WTC11 (cell line): ENCODE measurements at regions not wholly inside any gene's neighbourhood (a gene's known extent, or its start where the extent isn't known, plus 50 kb on each side); places are given as distances from the start of the nearest gene placed in this dataset.
A peak's percentile ranks its signal among the peaks of the same experiment; 100 is the strongest.

Experiments
- ATAC-seq: fragments of 200-7000 bp; cut with Tn5 transposase; 2 replicates; pipeline ENCODE4 v1.10.0; 2021; ENCODE audit warnings: mild to moderate bottlenecking, moderate library complexity
- CTCF ChIA-PET: fragments of 300-600 bp; sonication (Branson Sonifier 250); formaldehyde crosslinking; loops from one replicate; lab custom pipeline; 2021; ENCODE audit warnings: antibody characterized with exemption; lab: Charles Lee
- POLR2A ChIA-PET: fragments of 350-600 bp; sonication (Branson Sonifier 250); formaldehyde crosslinking; loops from one replicate; lab custom pipeline; 2021; ENCODE audit warnings: antibody characterized with exemption; lab: Charles Lee
- DNase-seq: peaks from one replicate; pipeline ENCODE4 v3.0.0; 2021; ENCODE audit warnings: low spot score
- H3K27ac Mint-ChIP-seq: 2 replicates; pipeline ENCODE4 v1.8.0; 2021; ENCODE audit warnings: mixed read lengths
- H3K27me3 Mint-ChIP-seq: 2 replicates; pipeline ENCODE4 v1.8.0; 2021; ENCODE audit warnings: low read depth, mild to moderate bottlenecking, moderate library complexity, mixed read lengths
- H3K36me3 Mint-ChIP-seq: 2 replicates; pipeline ENCODE4 v1.8.0; 2021; ENCODE audit warnings: mixed read lengths
- H3K4me1 Mint-ChIP-seq: 2 replicates; pipeline ENCODE4 v1.8.0; 2022; ENCODE audit warnings: mixed read lengths
- H3K4me3 Mint-ChIP-seq: 2 replicates; pipeline ENCODE4 v1.8.0; 2021; ENCODE audit warnings: mild to moderate bottlenecking, moderate library complexity, mixed read lengths
- H3K9me3 Mint-ChIP-seq: 2 replicates; pipeline ENCODE4 v1.8.0; 2021; ENCODE audit warnings: mixed read lengths
- ATF3 ChIP-seq: sonication (generic); formaldehyde crosslinking; conservative IDR thresholded peaks from 2 replicates; pipeline ENCODE4 v1.8.1; 2022; ENCODE audit warnings: mild to moderate bottlenecking, missing genetic modification reagents
- CBFB ChIP-seq: sonication (generic); formaldehyde crosslinking; IDR thresholded peaks from 2 replicates; pipeline ENCODE4 v1.8.1; 2022; ENCODE audit warnings: mild to moderate bottlenecking, low read depth, missing genetic modification reagents
- CTCF ChIP-seq: fragments of 200-600 bp; IDR thresholded peaks from 2 replicates; pipeline ENCODE4 v1.8.0; 2022; ENCODE audit warnings: antibody characterized with exemption
- EMX1 ChIP-seq: fragments of 250-450 bp; sonication (Bioruptor Pico); IDR thresholded peaks from 2 replicates; pipeline ENCODE4 v1.8.0; 2021; ENCODE audit warnings: mild to moderate bottlenecking
- HMGXB4 ChIP-seq: sonication (generic); formaldehyde crosslinking; IDR thresholded peaks from 2 replicates; pipeline ENCODE4 v1.8.1; 2023; ENCODE audit warnings: mild to moderate bottlenecking, moderate library complexity, missing genetic modification reagents
- JAZF1 ChIP-seq: fragments of 250-450 bp; sonication (Bioruptor Pico); IDR thresholded peaks from 2 replicates; pipeline ENCODE4 v1.9.0; 2021; ENCODE audit warnings: moderate library complexity, mild to moderate bottlenecking, inconsistent platforms
- MXD4 ChIP-seq: fragments of 250-450 bp; sonication (Bioruptor Pico); IDR thresholded peaks from 2 replicates; pipeline ENCODE4 v1.8.0; 2021; ENCODE audit warnings: mild to moderate bottlenecking, moderate library complexity, borderline replicate concordance
- PRDM15 ChIP-seq: sonication (generic); formaldehyde crosslinking; IDR thresholded peaks from 2 replicates; pipeline ENCODE4 v1.8.0; 2022; ENCODE audit warnings: missing genetic modification reagents
- PREB ChIP-seq: sonication (generic); formaldehyde crosslinking; IDR thresholded peaks from 2 replicates; pipeline ENCODE4 v1.8.1; 2022; ENCODE audit warnings: mild to moderate bottlenecking, missing genetic modification reagents, moderate library complexity, borderline replicate concordance
- STAT6 ChIP-seq: sonication (generic); formaldehyde crosslinking; conservative IDR thresholded peaks from 2 replicates; pipeline ENCODE4 v1.8.1; 2023; ENCODE audit warnings: mild to moderate bottlenecking, low read depth, missing genetic modification reagents, moderate library complexity
- USF1 ChIP-seq: sonication (generic); formaldehyde crosslinking; IDR thresholded peaks from 2 replicates; pipeline ENCODE4 v1.8.0; 2022; ENCODE audit warnings: mild to moderate bottlenecking, missing genetic modification reagents
- USF2 ChIP-seq: sonication (generic); formaldehyde crosslinking; IDR thresholded peaks from 2 replicates; pipeline ENCODE4 v1.8.1; 2023; ENCODE audit warnings: mild to moderate bottlenecking, missing genetic modification reagents, moderate library complexity
- ZBTB21 ChIP-seq: sonication (generic); formaldehyde crosslinking; IDR thresholded peaks from 2 replicates; pipeline ENCODE4 v1.8.1; 2023; ENCODE audit warnings: mild to moderate bottlenecking, missing genetic modification reagents, borderline replicate concordance
- ZBTB43 ChIP-seq: sonication (generic); formaldehyde crosslinking; IDR thresholded peaks from 2 replicates; pipeline ENCODE4 v1.8.1; 2023; ENCODE audit warnings: mild to moderate bottlenecking, missing genetic modification reagents
- ZNF121 ChIP-seq: sonication (generic); formaldehyde crosslinking; IDR thresholded peaks from 2 replicates; pipeline ENCODE4 v1.8.0; 2023; ENCODE audit warnings: missing genetic modification reagents
- ZNF219 ChIP-seq: sonication (generic); formaldehyde crosslinking; IDR thresholded peaks from 2 replicates; pipeline ENCODE4 v1.8.0; 2023; ENCODE audit warnings: missing genetic modification reagents, mild to moderate bottlenecking, borderline replicate concordance
- ZNF423 ChIP-seq: fragments of 250-450 bp; sonication (Bioruptor Pico); IDR thresholded peaks from 2 replicates; pipeline ENCODE4 v2.1.2; 2022; ENCODE audit warnings: mild to moderate bottlenecking, moderate library complexity

GRCh38 chr12:88957358-88957757, 377.1 kb upstream of the KITLG start:
- no peaks in the 10 kb centered on the region for H3K36me3 Mint-ChIP-seq
- TF ChIP-seq USF1 (CRISPR knock-in tag) (peak; percentile 76), ZNF423 (CRISPR knock-in tag) (no peak), USF2 (CRISPR knock-in tag) (peak; percentile 83), HMGXB4 (CRISPR knock-in tag) (no peak)
- TF ChIP-seq, all 79 proteins: peak for 2
- Mint-ChIP-seq H3K4me1 (peaks cover 85% of the 10 kb centered on the region), H3K4me3 (no peak overlapping the region), H3K9me3 (no peaks in the 10 kb centered on the region; the same call in 1 of the 2 replicates), H3K27ac (no peak overlapping the region), H3K27me3 (peaks cover 90% of the 10 kb centered on the region)
- DNase-seq (no peak), ATAC-seq (peak; percentile 21; the same call in 1 of the 2 replicates)
- POLR2A ChIA-PET: no interaction called here
- CTCF ChIA-PET: no interaction called here

GRCh38 chr12:88955531-88955930, 375.3 kb upstream of the KITLG start:
- Mint-ChIP-seq H3K4me3 (no peak overlapping the region), H3K4me1 (peaks cover 86% of the 10 kb centered on the region)
- TF ChIP-seq EMX1 (CRISPR knock-in tag) (no peak), STAT6 (no peak), CBFB (CRISPR knock-in tag) (no peak), ZNF219 (no peak), PRDM15 (no peak), PREB (CRISPR knock-in tag) (no peak), CTCF (no peak), ATF3 (no peak), MXD4 (CRISPR knock-in tag) (no peak), ZBTB21 (CRISPR knock-in tag) (no peak), ZNF121 (no peak), ZBTB43 (CRISPR knock-in tag) (no peak), JAZF1 (CRISPR knock-in tag) (no peak)
- TF ChIP-seq, all 79 proteins: peak for 0
- Mint-ChIP-seq H3K9me3 (no peaks in the 10 kb centered on the region; the same call in 1 of the 2 replicates), H3K36me3 (0 out of 2 replicates have a peak, but pooled peaks cover 2% of the 10 kb centered on the region), H3K27ac (no peak overlapping the region), H3K27me3 (peaks cover 91% of the 10 kb centered on the region)
- ChIA-PET CTCF (no interaction called here), POLR2A (no interaction called here)
- ATAC-seq: no peak
- no peak for DNase-seq
